Skeletal muscle satellite cell (primary cell): ENCODE measurements at regions not wholly inside any gene's neighbourhood (a gene's known extent, or its start where the extent isn't known, plus 50 kb on each side); places are given as distances from the start of the nearest gene placed in this dataset.

Source experiments
- H3K27me3 ChIP-seq: 2 replicates; pipeline ENCODE4 v1.7.0; 2013; ENCODE audit warnings: low read length; ENCODE audit not compliant: control insufficient read depth, insufficient read depth
- H3K36me3 ChIP-seq: 2 replicates; pipeline ENCODE4 v1.7.0; 2013; ENCODE audit warnings: mild to moderate bottlenecking, control low read depth, low read length; ENCODE audit not compliant: insufficient read depth
- H3K4me1 ChIP-seq: 2 replicates; pipeline ENCODE4 v1.7.0; 2013; ENCODE audit warnings: low read length; ENCODE audit not compliant: control insufficient read depth, insufficient read depth
- H3K4me2 ChIP-seq: 2 replicates; pipeline ENCODE4 v1.7.0; 2013; ENCODE audit warnings: mild to moderate bottlenecking, low read length
- H3K4me3 ChIP-seq: 2 replicates; pipeline ENCODE4 v1.7.0; 2013; ENCODE audit warnings: low read length
- H3K9ac ChIP-seq: 2 replicates; pipeline ENCODE4 v1.7.0; 2013; ENCODE audit warnings: mild to moderate bottlenecking, low read depth, low read length, moderate library complexity
- H3K9me3 ChIP-seq: replicated peaks from 2 replicates; pipeline ENCODE4 v1.7.0; 2013; ENCODE audit warnings: mild to moderate bottlenecking, control low read depth, low read length

DNA sequence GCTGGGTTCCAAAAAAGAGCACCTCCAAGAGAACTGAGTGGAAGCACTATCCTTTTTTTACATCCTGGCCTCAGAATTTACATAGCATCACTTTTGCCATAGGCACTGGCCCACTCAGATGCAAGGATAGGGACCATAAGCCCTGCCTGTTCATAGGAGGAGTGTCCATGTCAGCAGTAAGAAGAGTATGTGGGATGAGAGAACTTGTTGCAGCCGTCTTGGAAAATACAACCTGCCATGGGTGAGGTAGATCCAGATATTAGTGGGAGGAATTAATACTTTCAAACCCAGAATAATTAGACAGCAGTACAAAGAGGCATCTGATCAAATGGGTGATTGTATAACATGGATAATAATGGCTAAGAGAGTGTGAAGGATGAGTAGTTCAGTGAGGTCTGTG, 110.7 kb upstream of the CELF4 start:
- H3K9me3 ChIP-seq, result peaks cover 9% of the 10 kb centered on the region
- no peak overlapping the region for H3K4me3 ChIP-seq
- no peaks in the 10 kb centered on the region for H3K4me1 ChIP-seq
- H3K36me3 ChIP-seq, result no peaks in the 10 kb centered on the region
- H3K4me2 ChIP-seq, result no peak overlapping the region
- H3K27me3 ChIP-seq, result no peaks in the 10 kb centered on the region
- no peak overlapping the region for H3K9ac ChIP-seq

DNA sequence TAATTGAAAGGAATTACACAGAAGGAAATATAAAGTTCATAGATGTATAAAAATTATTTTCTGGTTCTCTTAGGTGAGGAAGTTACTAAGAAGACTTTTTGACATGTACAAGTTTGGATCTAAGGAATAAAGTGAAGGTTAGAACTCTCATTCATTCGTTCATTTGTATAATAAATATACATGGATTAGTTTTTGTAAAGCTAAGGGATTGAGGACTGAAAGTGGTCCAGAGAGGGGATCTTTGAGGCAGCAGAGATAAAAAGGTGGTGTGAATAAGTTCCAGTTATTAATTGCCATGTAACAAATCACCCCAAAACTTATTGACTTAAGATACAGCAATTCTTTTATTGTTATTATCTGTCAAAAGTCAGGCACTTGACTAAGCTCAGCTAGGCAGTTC, 110.1 kb upstream of the CELF4 start:
- Histone ChIP-seq H3K9ac (no peak overlapping the region), H3K27me3 (no peaks in the 10 kb centered on the region), H3K36me3 (no peaks in the 10 kb centered on the region), H3K9me3 (peaks cover 9% of the 10 kb centered on the region), H3K4me3 (no peak overlapping the region), H3K4me2 (no peak overlapping the region), H3K4me1 (no peaks in the 10 kb centered on the region)

DNA sequence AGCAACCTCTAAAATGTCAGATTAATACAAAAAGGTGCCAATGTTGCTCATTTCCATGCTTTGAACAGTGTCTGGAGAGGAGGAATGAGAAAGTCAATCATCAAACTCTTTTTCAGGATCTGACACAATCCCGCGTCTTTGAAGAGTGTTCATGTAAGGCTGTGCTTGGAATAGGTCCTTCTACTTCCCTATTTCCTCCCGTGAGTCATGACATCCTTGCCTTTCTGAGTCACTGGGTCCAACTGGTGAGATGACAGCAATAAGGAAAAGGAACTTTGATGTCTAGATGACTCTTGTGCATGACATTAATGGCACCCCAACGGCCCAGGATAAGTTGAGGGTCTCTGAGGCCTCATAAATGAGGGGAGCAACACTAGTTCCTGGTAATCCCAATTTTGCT, 109.0 kb upstream of the CELF4 start:
- no peak overlapping the region for H3K9ac ChIP-seq
- H3K4me3 ChIP-seq, result no peak overlapping the region
- H3K36me3 ChIP-seq, result no peaks in the 10 kb centered on the region
- no peaks in the 10 kb centered on the region for H3K27me3 ChIP-seq
- no peak overlapping the region for H3K4me2 ChIP-seq
- H3K9me3 ChIP-seq, result peaks cover 9% of the 10 kb centered on the region
- no peaks in the 10 kb centered on the region for H3K4me1 ChIP-seq

DNA sequence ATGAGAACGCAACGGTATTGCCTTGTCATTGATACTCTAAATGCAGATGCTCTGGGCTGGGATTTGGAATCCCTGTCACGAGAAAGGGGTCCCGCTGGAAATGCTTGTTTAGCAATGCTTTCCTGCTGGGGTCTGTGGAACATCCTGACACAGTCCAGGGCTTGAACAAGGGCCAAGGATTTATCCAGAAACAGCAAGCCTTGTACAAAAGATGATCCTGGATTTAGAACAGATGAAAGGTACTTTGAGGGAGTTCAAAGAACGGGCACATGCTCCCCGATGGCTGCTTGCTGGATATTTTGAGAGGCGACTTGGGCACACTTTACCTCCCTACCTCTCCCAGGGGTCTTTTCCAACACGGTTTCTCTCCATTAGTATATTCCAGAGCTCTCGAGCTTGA, 108.1 kb upstream of the CELF4 start:
- Histone ChIP-seq H3K9me3 (peaks cover 9% of the 10 kb centered on the region), H3K9ac (no peak overlapping the region), H3K27me3 (no peaks in the 10 kb centered on the region), H3K4me3 (no peak overlapping the region), H3K36me3 (no peaks in the 10 kb centered on the region), H3K4me1 (no peaks in the 10 kb centered on the region), H3K4me2 (no peak overlapping the region)

DNA sequence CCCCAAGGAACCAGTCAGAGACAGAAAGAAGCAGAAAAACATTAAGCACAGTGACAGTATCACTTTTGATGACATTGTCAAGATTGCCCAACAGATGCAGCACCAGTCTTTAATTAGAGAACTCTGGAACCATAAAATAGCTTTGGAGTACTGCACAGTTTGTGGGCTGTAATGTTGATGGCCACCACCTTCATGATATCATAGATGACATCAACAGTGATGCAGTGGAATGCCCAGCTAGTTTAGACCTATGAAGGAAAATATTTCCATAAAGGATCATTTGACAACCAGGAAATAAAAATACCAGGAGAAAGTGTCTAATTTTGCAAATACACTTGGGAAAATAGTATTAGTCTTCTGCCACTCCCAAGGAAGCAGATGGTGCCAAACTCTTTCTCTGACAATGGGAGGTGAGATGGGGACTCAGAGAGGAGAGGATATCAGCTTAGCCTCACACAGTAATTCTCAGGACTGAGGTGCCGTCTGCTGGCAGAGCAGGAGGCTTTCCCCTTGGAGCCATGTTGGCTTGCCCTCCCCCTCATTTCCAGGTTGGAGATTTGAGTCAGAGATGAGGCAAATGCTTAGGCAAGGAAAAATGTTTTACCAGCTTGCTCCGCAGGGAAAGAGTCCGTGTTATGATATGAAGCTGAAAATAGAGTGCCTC, 107.5 kb upstream of the CELF4 start:
- no peaks in the 10 kb centered on the region for H3K27me3 ChIP-seq
- no peaks in the 10 kb centered on the region for H3K36me3 ChIP-seq
- no peak overlapping the region for H3K4me2 ChIP-seq
- no peaks in the 10 kb centered on the region for H3K4me1 ChIP-seq
- H3K9ac ChIP-seq, result no peak overlapping the region
- H3K4me3 ChIP-seq, result no peak overlapping the region
- peaks cover 9% of the 10 kb centered on the region for H3K9me3 ChIP-seq

DNA sequence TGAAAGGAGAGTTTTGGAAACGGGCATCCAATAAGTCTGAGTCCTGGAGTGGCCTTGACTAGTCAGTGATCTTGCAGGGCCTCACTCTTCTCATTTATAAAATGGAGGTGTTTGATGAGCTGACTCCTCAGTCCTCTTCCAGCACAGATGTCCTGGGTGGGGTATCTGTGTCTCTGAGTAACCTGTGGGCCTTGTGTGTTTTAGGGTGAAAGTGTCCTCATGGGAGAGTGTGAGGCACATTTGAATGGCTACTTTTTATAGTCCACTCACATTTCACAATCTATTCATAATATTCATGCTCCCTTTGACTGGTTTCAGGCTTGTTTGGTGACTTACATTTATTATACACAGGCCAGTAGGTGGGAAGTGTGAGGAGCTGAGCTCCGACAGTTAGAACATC, 106.4 kb upstream of the CELF4 start:
- H3K9ac ChIP-seq, result no peak overlapping the region
- H3K9me3 ChIP-seq, result peaks cover 9% of the 10 kb centered on the region
- H3K27me3 ChIP-seq, result no peaks in the 10 kb centered on the region
- H3K36me3 ChIP-seq, result no peaks in the 10 kb centered on the region
- no peak overlapping the region for H3K4me3 ChIP-seq
- no peaks in the 10 kb centered on the region for H3K4me1 ChIP-seq
- no peak overlapping the region for H3K4me2 ChIP-seq

DNA sequence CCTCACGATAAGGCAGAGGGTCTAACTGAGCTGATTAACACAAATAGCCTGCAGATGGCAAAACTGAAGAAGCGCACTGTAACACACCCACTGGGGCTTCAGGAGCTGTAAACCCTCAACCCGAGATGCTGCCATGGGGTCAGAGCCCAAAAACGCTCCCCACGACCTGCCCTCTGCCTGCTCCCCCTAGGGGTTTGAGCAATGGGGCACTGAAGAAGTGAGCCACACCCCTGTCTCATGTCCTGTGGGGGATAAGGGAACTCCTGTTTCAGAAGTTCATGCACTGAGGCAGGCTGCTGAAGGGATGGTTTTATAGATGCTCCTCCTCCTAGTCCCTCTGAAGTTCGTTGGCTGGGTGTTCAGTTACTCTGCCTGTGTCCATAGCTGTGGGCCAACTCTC, 105.9 kb upstream of the CELF4 start:
- H3K4me2 ChIP-seq, result no peak overlapping the region
- no peaks in the 10 kb centered on the region for H3K4me1 ChIP-seq
- no peak overlapping the region for H3K4me3 ChIP-seq
- no peaks in the 10 kb centered on the region for H3K27me3 ChIP-seq
- H3K9ac ChIP-seq, result no peak overlapping the region
- H3K9me3 ChIP-seq, result peaks cover 9% of the 10 kb centered on the region
- H3K36me3 ChIP-seq, result no peaks in the 10 kb centered on the region

DNA sequence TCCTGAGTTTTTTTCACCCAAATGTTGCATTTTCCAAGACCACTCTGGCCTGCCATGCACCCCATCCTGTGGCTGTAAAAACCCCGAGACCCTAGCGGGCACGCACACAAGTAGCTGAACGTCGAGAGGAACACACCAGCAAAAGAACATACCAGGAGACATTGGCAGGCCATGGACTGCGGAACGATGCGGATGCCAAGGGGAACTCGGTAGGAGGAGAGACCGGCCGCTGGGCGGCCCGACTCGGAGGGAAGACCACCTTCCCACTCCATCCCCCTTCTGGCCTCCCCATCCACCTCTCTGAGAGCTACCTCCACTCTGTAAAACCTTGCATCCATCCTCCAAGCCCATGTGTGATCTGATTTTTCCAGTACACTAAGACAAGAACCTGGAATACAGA, 105.5 kb upstream of the CELF4 start:
- Histone ChIP-seq H3K27me3 (no peaks in the 10 kb centered on the region), H3K4me2 (no peak overlapping the region), H3K4me3 (no peak overlapping the region), H3K9ac (no peak overlapping the region), H3K36me3 (no peaks in the 10 kb centered on the region), H3K4me1 (no peaks in the 10 kb centered on the region), H3K9me3 (peaks cover 9% of the 10 kb centered on the region)

DNA sequence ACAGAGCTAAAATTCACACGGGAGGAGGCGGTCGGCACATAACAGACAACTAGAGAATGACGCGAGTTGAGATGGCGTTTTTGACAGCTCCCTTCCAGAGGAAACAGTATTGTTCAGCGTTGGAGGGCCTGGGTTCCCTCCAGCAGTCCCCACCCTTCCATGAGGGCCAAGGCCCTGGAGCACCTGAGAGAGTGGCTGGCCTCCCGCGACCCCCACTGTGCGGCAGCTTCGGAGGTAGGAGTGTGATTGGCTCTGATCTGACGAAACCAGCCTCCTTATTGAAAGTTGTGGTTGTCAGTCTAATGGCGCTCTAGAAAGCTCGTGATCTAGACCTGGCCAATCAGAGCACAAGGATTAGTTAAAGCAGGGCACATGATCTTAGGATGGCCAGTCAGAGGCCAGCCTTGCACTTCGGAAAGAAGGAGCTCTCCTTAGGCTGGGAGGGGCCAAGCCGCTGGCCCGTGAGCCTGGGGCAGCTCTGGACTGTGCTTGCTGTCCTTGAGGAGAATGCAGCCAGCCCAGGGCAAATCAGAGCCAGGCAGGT, 104.5 kb upstream of the CELF4 start:
- H3K4me3 ChIP-seq, result no peak overlapping the region
- H3K27me3 ChIP-seq, result no peaks in the 10 kb centered on the region
- no peaks in the 10 kb centered on the region for H3K4me1 ChIP-seq
- peaks cover 13% of the 10 kb centered on the region for H3K9me3 ChIP-seq
- H3K9ac ChIP-seq, result no peak overlapping the region
- no peaks in the 10 kb centered on the region for H3K36me3 ChIP-seq
- no peak overlapping the region for H3K4me2 ChIP-seq

DNA sequence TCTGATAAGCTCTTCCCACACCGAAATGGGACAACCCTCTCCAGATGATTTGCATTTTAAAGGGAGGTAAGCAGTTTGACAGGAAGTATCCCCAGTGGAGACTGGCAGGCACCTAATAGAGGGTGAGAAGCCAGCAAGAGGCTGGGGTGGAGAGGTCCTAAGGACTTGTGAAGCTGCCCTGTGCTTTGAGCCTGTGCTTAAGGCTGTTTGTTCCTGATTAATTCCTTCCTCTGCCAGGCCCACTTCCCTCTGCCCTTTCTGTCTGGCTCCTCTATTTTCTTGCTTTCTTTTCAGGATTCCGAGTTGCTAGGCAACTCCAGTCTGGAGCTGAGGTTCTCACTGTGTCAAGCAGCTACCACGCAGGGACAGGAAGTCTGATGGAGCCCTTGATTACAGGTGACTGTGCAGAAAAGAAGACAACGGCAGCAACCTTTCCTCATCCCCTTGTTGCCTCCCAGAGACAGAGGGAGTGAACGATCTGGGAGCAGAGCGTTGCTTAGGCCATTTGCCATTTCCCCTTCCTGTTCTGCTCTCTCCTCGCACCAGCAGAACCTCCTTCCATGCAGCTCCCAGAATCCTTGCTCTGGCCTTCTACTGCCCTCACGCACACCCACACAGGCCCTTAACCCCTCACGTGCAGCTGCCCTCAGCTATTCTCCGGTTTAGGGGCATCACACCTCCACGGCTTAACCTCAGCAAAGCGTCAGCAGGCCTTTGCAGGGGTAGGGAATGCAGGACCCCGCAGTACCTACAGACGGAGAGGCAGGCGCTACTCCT, 103.6 kb upstream of the CELF4 start:
- no peaks in the 10 kb centered on the region for H3K27me3 ChIP-seq
- no peak overlapping the region for H3K4me2 ChIP-seq
- H3K9ac ChIP-seq, result no peak overlapping the region
- H3K4me3 ChIP-seq, result no peak overlapping the region
- no peaks in the 10 kb centered on the region for H3K36me3 ChIP-seq
- H3K4me1 ChIP-seq, result no peaks in the 10 kb centered on the region
- peaks cover 18% of the 10 kb centered on the region for H3K9me3 ChIP-seq

DNA sequence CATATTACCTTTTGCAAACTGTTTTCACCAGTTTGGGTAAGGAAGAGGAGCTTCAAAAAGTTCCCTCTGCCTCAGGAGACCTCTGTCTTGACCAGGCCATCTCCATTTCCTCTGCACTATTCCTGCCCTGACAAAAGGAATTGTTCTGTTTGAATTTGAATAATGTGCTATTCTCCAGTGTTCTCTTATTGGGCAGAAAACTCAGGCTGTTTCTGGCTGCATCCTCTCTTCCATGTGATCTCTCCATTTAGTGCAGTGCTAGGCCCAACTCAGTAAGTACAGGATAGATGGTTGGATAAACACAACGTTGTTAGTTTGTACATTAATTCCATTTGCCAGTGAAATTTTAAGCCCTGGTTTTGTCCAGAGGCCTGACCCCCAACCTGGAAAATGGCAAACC, 102.2 kb upstream of the CELF4 start:
- no peak overlapping the region for H3K4me3 ChIP-seq
- no peaks in the 10 kb centered on the region for H3K27me3 ChIP-seq
- no peaks in the 10 kb centered on the region for H3K4me1 ChIP-seq
- H3K9ac ChIP-seq, result no peak overlapping the region
- no peak overlapping the region for H3K4me2 ChIP-seq
- H3K36me3 ChIP-seq, result no peaks in the 10 kb centered on the region
- peaks cover 19% of the 10 kb centered on the region for H3K9me3 ChIP-seq

DNA sequence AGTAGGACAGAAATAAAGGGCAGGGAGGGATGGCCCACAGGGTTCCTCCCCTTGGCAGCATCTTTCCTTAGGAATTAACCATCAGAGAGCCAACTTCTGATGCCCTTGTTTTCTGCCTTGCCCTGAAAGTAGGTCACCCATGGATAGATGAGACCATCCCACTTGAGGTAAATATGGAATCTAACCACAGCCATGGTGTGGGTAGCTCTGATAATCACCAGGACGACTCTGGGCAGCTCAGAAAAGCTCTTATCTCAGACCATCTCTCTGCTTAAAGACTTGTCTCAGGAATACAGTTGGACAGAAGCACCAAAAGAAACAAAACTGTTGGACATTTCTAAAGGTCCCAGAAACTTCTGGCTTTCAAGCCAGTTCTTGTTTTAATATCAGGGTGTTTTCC, 101.4 kb upstream of the CELF4 start:
- Histone ChIP-seq H3K4me3 (no peak overlapping the region), H3K4me1 (no peaks in the 10 kb centered on the region), H3K9ac (no peak overlapping the region), H3K9me3 (peaks cover 16% of the 10 kb centered on the region), H3K4me2 (no peak overlapping the region), H3K27me3 (no peaks in the 10 kb centered on the region), H3K36me3 (no peaks in the 10 kb centered on the region)
